ENCODE measurements at regions not wholly inside any gene's neighbourhood (a gene's known extent, or its start where the extent isn't known, plus 50 kb on each side); places are given as distances from the start of the nearest gene placed in this dataset.

DNA sequence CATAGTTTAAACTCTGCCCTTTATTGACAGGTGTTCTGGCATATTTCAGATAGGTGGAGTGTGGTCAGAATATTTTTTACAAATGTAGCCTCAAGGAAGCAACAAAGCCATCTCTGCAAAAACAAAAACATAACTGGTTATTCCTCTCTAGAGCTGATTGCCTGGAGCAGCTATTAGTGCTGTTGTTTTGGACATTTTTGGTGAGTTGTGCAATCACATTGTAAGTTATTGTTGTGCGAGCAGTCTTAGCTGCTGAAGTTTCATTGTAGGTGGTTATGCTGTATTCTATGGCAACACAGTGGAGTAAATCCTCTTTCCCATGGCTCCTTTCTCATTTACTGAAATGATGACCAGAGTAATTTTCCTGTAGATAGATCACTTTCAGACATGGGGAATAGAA lies 1413.0 kb downstream of the PCDH7 start:
- no peak for TF ChIP-seq POLR2A (IDR thresholded peaks at IDR 0.05)
- TF ChIP-seq, protein P1, sequence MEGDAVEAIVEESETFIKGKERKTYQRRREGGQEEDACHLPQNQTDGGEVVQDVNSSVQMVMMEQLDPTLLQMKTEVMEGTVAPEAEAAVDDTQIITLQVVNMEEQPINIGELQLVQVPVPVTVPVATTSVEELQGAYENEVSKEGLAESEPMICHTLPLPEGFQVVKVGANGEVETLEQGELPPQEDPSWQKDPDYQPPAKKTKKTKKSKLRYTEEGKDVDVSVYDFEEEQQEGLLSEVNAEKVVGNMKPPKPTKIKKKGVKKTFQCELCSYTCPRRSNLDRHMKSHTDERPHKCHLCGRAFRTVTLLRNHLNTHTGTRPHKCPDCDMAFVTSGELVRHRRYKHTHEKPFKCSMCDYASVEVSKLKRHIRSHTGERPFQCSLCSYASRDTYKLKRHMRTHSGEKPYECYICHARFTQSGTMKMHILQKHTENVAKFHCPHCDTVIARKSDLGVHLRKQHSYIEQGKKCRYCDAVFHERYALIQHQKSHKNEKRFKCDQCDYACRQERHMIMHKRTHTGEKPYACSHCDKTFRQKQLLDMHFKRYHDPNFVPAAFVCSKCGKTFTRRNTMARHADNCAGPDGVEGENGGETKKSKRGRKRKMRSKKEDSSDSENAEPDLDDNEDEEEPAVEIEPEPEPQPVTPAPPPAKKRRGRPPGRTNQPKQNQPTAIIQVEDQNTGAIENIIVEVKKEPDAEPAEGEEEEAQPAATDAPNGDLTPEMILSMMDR (IDR thresholded peaks at IDR 0.05), result no peak

Data from right lobe of liver (tissue), 4 donors.